Keratinocyte (primary cell): ENCODE measurements at regions not wholly inside any gene's neighbourhood (a gene's known extent, or its start where the extent isn't known, plus 50 kb on each side); places are given as distances from the start of the nearest gene placed in this dataset.

Source experiments
- DNase-seq: peaks from one replicate; pipeline ENCODE4 v3.0.0-alpha.2; 2011; ENCODE audit warnings: low read depth, missing footprints, low spot score
- FAIRE-seq: peaks from 2 replicates; lab custom pipeline; 2011; peaks lifted over from hg19 to GRCh38; lab: Jason Lieb, UNC
- H2AFZ ChIP-seq: 2 replicates; pipeline ENCODE4 v1.6.0; 2012; ENCODE audit warnings: low read length, control low read depth, inconsistent platforms; ENCODE audit not compliant: control insufficient read depth
- H3K27ac ChIP-seq: 2 replicates; pipeline ENCODE4 v1.5.1; 2011; ENCODE audit warnings: low read length; ENCODE audit not compliant: control insufficient read depth, insufficient read depth
- H3K27me3 ChIP-seq: 3 replicates; pipeline ENCODE4 v1.6.0; 2011; ENCODE audit warnings: low read length; ENCODE audit not compliant: control insufficient read depth, insufficient read depth; ENCODE audit errors: extremely low read depth
- H3K36me3 ChIP-seq, 2 experiments: 2 replicates in 1 of 2; 3 replicates in 1 of 2; pipeline ENCODE4 v1.5.1; 2011; ENCODE audit warnings: low read length in 2 of 2, mild to moderate bottlenecking in 1 of 2; ENCODE audit not compliant: control insufficient read depth in 2 of 2, insufficient read depth in 2 of 2; ENCODE audit errors: extremely low read depth in 1 of 2
- H3K4me1 ChIP-seq: 3 replicates; pipeline ENCODE4 v1.5.1; 2011; ENCODE audit warnings: low read length; ENCODE audit not compliant: control insufficient read depth, insufficient read depth; ENCODE audit errors: extremely low read depth
- H3K4me2 ChIP-seq: 3 replicates; pipeline ENCODE4 v1.6.0; 2011; ENCODE audit warnings: low read depth, low read length; ENCODE audit not compliant: control insufficient read depth, insufficient read depth; ENCODE audit errors: extremely low read depth
- H3K4me3 ChIP-seq, 3 experiments: fragments of 200-600 bp in 1 of 3; sonication (generic) in 1 of 3; 2 replicates in 2 of 3; 3 replicates in 1 of 3; pipeline ENCODE4 v1.5.1; 2011 to 2016; ENCODE audit warnings: low read length in 3 of 3, mild to moderate bottlenecking in 3 of 3, control low read depth in 2 of 3, inconsistent platforms in 1 of 3, low read depth in 1 of 3, mixed read lengths in 1 of 3, mixed run types in 1 of 3, moderate library complexity in 1 of 3; ENCODE audit not compliant: control insufficient read depth in 2 of 3, insufficient read depth in 2 of 3; ENCODE audit errors: extremely low read depth in 1 of 3
- H3K79me2 ChIP-seq: 2 replicates; pipeline ENCODE4 v1.6.0; 2012; ENCODE audit warnings: low read length; ENCODE audit not compliant: control insufficient read depth, insufficient read depth
- H3K9ac ChIP-seq: 3 replicates; pipeline ENCODE4 v1.6.0; 2011; ENCODE audit warnings: low read length; ENCODE audit not compliant: control insufficient read depth, insufficient read depth; ENCODE audit errors: extremely low read depth
- H3K9me1 ChIP-seq: 3 replicates; pipeline ENCODE4 v1.6.0; 2011; ENCODE audit warnings: low read length; ENCODE audit not compliant: control insufficient read depth, insufficient read depth; ENCODE audit errors: extremely low read depth
- H3K9me3 ChIP-seq: 2 replicates; pipeline ENCODE4 v1.5.1; 2012; ENCODE audit warnings: low read depth, low read length; ENCODE audit not compliant: control insufficient read depth
- H4K20me1 ChIP-seq: 3 replicates; pipeline ENCODE4 v1.6.0; 2011; ENCODE audit warnings: low read length; ENCODE audit not compliant: control insufficient read depth, insufficient read depth; ENCODE audit errors: extremely low read depth
- CTCF ChIP-seq, 3 experiments: IDR thresholded peaks in 1 of 3; conservative IDR thresholded peaks in 1 of 3; optimal IDR thresholded peaks in 1 of 3; 2 replicates in 2 of 3; 3 replicates in 1 of 3; pipeline versions ENCODE3 to v1.5.1; 2011; ENCODE audit warnings: low read length in 3 of 3, mild to moderate bottlenecking in 3 of 3, moderate library complexity in 2 of 3, control low read depth in 1 of 3, inconsistent platforms in 1 of 3; ENCODE audit not compliant: insufficient read depth in 2 of 3; ENCODE audit errors: extremely low read depth in 1 of 3
- EZH2 ChIP-seq: IDR thresholded peaks from one replicate; pipeline ENCODE4 v1.6.1; 2012; ENCODE audit warnings: inconsistent platforms, mild to moderate bottlenecking, low read length, moderate library complexity
- dilution Hi-C: fragments of 300-500 bp; cut with MboI; formaldehyde crosslinking; loops from one replicate; pipeline ENCODE4 v1.7.0; 2020; ENCODE audit warnings: low sequenced_read_pairs; ENCODE audit not compliant: extremely low pct_ligation_motif_present

- Histone ChIP-seq H3K4me3 (no peak overlapping the region), H4K20me1 (no peaks in the 10 kb centered on the region), H3K27me3 (no peaks in the 10 kb centered on the region), H3K9me3 (no peaks in the 10 kb centered on the region), H3K9ac (no peak overlapping the region), H3K36me3 (no peaks in the 10 kb centered on the region), H3K4me1 (no peaks in the 10 kb centered on the region), H3K4me2 (no peak overlapping the region), H3K9me1 (no peaks in the 10 kb centered on the region), H3K27ac (no peak overlapping the region), H2AFZ (no peak overlapping the region), H3K79me2 (no peaks in the 10 kb centered on the region)
- dilution Hi-C loops = no loop called here
- TF ChIP-seq EZH2 = no peak
- TF ChIP-seq CTCF (optimal IDR thresholded peaks at IDR 0.05 in 1 of 3, IDR thresholded peaks at IDR 0.05 in 1 of 3, conservative IDR thresholded peaks at IDR 0.05 in 1 of 3; ENCODE audit: extremely low read depth in 1 of 3, insufficient read depth in 2 of 3, low read length in 3 of 3) = no peak
- FAIRE-seq = no peak
- no peak for DNase-seq
Measured at GRCh38 chr2:106988361-106988760, 102.4 kb upstream of the ST6GAL2 start.

GRCh38 chr2:106990297-106990696, 104.3 kb upstream of the ST6GAL2 start:
- Histone ChIP-seq H3K9ac (no peak overlapping the region), H3K79me2 (no peaks in the 10 kb centered on the region), H3K36me3 (no peaks in the 10 kb centered on the region), H3K27ac (no peak overlapping the region), H2AFZ (no peak overlapping the region), H3K9me3 (no peaks in the 10 kb centered on the region), H3K9me1 (no peaks in the 10 kb centered on the region), H3K27me3 (no peaks in the 10 kb centered on the region), H3K4me1 (no peaks in the 10 kb centered on the region), H3K4me3 (no peak overlapping the region), H3K4me2 (no peak overlapping the region), H4K20me1 (no peaks in the 10 kb centered on the region)
- DNase-seq = no peak
- TF ChIP-seq EZH2 = no peak
- no peak for TF ChIP-seq CTCF (optimal IDR thresholded peaks at IDR 0.05 in 1 of 3, IDR thresholded peaks at IDR 0.05 in 1 of 3, conservative IDR thresholded peaks at IDR 0.05 in 1 of 3; ENCODE audit: extremely low read depth in 1 of 3, insufficient read depth in 2 of 3, low read length in 3 of 3)
- no peak for FAIRE-seq
- dilution Hi-C loops = no loop called here
